ENCODE measurements at regions not wholly inside any gene's neighbourhood (a gene's known extent, or its start where the extent isn't known, plus 50 kb on each side); places are given as distances from the start of the nearest gene placed in this dataset.
"Not testable (repeated sequence)": the region's sequence is repeated elsewhere in the genome, so short reads cannot be mapped to it uniquely, and the experiment has no call there.

- DNase-seq (ENCODE audit: low read depth) = no peak
Measured at GRCh38 chrX:1140236-1140681, 72.2 kb downstream of the CRLF2 start.

- no peak for DNase-seq (ENCODE audit: low read depth)
Measured at GRCh38 chrX:1139185-1139500, 73.3 kb downstream of the CRLF2 start.

- no peak for DNase-seq (ENCODE audit: low read depth)
Measured at GRCh38 chrX:1138476-1139184, 73.8 kb downstream of the CRLF2 start.

GRCh38 chrX:1137531-1137930, 74.9 kb downstream of the CRLF2 start:
- no peak for DNase-seq (ENCODE audit: low read depth)

GRCh38 chrX:1136582-1136981, 75.9 kb downstream of the CRLF2 start:
- DNase-seq (ENCODE audit: low read depth) = not testable (repeated sequence)

GRCh38 chrX:1134976-1135375, 77.5 kb downstream of the CRLF2 start:
- no peak for DNase-seq (ENCODE audit: low read depth)

GRCh38 chrX:1134156-1134555, 78.3 kb downstream of the CRLF2 start:
- DNase-seq (ENCODE audit: low read depth) = no peak

GRCh38 chrX:1126738-1127137, 85.7 kb downstream of the CRLF2 start:
- DNase-seq (ENCODE audit: low read depth) = no peak

- no peak for DNase-seq (ENCODE audit: low read depth)
Measured at GRCh38 chrX:1124531-1124930, 87.9 kb downstream of the CRLF2 start.

- DNase-seq (ENCODE audit: low read depth) = not testable (repeated sequence)
Measured at GRCh38 chrX:1122851-1123250, 89.6 kb downstream of the CRLF2 start.

GRCh38 chrX:1119275-1119674, 93.2 kb downstream of the CRLF2 start:
- DNase-seq (ENCODE audit: low read depth) = no peak

GRCh38 chrX:1118572-1119199, 93.8 kb downstream of the CRLF2 start:
- DNase-seq (ENCODE audit: low read depth) = no peak

- not testable (repeated sequence) for DNase-seq (ENCODE audit: low read depth)
Measured at GRCh38 chrX:1115411-1115810, 97.0 kb downstream of the CRLF2 start.

- no peak for DNase-seq (ENCODE audit: low read depth)
Measured at GRCh38 chrX:1112321-1112720, 100.1 kb downstream of the CRLF2 start.

- DNase-seq (ENCODE audit: low read depth) = no peak
Measured at GRCh38 chrX:1111601-1112300, 100.7 kb downstream of the CRLF2 start.

GRCh38 chrX:1109580-1110119, 102.8 kb downstream of the CRLF2 start:
- no peak for DNase-seq (ENCODE audit: low read depth)

GRCh38 chrX:1108501-1109445, 103.7 kb downstream of the CRLF2 start:
- no peak for DNase-seq (ENCODE audit: low read depth)

GRCh38 chrX:1106478-1107210, 105.8 kb downstream of the CRLF2 start:
- DNase-seq (ENCODE audit: low read depth) = no peak

GRCh38 chrX:1105671-1106419, 106.6 kb downstream of the CRLF2 start:
- DNase-seq (ENCODE audit: low read depth) = no peak

GRCh38 chrX:1105031-1105430, 107.4 kb downstream of the CRLF2 start:
- DNase-seq (ENCODE audit: low read depth) = not testable (repeated sequence)
